HG03025 (cell line): ENCODE measurements at regions not wholly inside any gene's neighbourhood (a gene's known extent, or its start where the extent isn't known, plus 50 kb on each side); places are given as distances from the start of the nearest gene placed in this dataset.

ENCODE experiments used
- ATAC-seq: cut with Tn5 transposase; IDR thresholded peaks from one replicate; pipeline ENCODE4 v1.9.1; 2021; ENCODE audit warnings: mild to moderate bottlenecking, moderate library complexity; ENCODE audit not compliant: unreplicated experiment, low FRiP score

DNA sequence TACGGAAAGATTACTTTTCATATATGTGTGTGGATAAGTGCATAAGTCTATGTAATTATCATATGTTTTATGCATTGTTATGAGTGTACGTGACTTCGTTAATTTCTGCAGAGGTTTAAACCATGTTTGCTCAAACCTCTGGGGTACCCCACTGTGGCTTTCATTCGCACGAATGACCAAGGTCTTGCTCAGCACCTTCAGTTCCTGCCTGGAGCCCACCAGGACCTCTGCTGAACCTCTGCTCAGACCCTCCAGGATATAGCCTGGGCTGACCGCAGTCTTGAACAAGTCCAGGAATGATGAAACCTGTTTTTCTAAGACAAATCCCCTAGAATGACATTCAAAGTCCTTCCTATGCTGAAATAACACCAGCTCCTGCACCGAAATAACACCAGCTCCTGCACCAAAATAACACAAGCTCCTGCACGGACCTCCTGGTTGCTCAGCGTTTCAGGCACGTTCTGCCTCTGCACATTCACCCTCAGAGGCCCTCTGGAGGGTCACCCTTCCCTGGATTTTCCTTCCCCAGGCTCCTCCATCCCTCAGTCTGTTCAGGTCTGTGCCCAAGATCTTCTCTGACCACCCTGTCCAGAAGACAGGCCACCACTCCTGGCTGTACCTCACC is 99.7 kb upstream of the BOD1 start:
- ATAC-seq, result no peak

DNA sequence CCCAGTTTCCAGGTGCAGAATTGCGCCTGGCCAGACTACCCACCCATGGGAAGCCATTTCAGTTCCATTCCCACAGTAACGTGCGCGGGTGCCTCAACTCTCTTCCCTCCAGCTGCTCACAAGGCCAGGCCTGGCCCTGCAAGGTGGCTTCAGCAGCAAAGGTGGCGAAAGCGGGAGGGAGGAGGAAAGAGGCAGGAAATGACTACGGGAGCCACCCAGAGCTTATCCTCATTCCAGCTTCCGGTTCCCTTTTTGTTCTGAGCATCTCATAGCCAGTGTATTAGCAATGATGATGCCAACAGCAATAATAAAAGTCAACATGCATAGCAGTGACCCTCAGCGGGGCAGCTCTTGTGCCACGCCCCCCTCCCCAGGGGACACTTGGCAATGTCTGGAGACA is 101.5 kb upstream of the BOD1 start:
- no peak for ATAC-seq

DNA sequence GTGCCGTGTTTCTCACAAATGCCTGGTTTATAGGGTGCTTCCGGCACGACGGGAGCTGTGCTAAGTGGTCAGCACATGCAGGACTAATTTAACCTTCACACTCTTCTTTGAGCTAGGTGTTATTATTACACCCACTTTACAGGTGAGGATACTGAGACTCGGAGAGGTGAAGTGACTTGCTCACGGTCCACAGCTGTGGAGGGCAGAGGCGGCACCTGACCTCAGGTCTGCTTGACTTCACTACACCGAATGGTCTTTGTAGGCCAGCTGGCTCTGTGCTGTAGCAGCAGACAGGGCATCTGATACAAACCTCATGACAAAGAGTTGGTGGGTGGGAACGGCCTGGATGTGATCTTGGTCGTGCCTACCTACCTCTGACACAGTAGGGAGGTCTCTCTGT is 102.0 kb upstream of the BOD1 start:
- no peak for ATAC-seq

DNA sequence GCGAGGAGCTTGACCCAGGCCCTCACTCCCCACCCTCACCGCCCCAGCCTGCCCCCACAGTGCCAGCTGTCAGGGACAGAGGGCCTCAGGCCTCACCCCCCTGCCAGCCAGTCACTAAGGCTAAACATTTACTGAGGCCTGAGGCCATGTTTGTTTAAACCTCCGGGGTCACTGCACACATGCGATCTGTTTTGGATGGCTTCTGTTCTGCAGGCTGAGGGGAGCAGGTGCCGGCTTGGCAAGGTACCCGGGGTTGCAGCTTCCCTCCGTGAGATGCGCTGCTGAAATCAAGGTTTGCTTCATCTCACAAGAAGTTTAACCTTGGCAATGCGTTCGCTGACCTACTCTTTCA is 103.3 kb upstream of the BOD1 start:
- ATAC-seq, result no peak

DNA sequence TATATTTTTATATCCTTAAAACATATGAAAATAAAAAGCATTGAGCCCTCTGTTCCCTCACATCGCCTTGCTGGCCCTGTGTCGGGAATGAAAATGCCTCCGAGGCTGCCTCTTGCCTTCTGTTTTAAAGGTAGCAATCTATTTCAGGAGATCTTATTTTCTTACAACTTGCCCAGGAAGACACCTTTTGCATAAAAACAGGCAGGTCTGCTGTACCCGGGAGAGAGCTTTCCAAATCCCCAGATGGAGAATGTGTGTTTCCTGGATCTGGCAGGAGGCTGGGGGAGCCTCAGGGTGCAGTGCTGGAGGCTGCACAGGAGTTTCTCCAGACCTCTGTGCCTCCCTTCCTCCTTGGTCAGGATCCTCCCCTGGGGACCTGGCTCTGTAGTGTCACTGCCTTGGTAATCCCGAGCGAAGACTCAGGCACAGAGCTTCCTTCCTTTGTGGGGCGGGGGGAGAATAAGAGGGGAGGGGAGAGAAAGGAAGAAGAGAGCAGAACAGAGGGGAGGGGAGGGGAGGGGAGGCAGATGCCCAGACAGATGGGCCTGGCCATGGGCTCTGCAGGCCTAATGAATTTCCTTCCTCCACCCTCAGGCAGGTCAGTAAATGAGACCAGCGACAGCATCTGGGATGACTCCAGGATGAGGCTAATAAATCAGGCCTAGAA is 104.0 kb upstream of the BOD1 start:
- no peak for ATAC-seq

DNA sequence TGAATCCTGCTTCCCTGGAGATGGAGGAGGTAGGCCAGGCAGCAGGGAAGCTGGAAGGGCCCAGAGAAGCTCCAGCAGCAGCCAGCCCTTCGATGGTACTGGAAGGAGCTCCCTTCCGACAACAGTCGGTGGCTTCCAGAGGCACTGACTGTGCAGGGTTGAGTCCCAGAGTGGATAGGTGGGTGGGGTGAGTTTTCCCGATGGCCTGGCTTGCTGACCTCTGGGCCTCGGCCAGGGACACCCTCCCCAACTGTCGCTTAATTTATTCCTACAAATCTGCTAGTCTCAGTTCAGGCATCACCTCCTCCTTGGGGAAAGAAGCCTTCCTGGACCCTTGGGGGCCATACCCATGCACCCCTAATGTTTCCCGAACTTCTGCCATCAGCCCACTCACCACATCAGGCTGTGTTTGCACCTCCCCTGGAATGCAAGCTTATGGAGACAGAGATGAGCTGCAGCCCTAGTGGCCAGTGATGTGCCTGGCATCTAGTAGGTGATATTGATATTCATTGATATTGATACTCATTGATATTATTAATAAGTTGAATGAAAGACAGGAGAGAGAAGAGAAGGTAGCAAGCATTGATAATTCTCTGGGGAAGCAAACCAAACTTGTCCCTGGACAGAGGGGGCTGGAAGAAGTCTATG is 104.6 kb upstream of the BOD1 start:
- no peak for ATAC-seq

DNA sequence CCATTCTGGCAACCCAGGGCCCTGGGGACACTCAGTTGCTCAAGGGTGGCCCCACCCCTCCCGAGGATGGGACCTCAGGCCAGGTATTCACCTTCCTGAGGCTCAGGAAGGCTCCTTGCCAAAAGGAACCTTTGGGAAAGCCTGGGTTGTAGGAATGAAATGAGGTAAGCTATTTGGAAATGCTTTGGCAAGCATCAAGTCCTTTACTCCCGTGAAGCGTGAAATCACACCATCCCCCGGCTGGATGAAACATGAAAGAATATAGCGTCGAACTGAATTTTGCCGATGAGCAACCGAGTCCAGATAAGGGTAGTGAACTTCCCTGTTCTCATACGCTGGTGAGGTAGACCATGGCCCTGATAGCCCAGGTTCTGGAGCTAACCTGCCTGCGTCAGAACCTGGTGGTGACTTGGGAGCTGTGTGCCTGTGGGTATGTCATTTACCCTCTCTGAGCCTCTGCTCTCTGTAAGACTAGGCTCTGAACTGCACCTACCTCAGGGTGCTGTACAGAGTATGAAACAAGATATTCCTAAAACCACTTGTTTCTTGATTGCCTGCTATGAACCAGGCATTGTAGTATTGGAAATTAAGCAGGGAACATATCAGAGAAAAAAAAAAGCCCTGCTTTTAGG is 105.3 kb upstream of the BOD1 start:
- ATAC-seq, result no peak

DNA sequence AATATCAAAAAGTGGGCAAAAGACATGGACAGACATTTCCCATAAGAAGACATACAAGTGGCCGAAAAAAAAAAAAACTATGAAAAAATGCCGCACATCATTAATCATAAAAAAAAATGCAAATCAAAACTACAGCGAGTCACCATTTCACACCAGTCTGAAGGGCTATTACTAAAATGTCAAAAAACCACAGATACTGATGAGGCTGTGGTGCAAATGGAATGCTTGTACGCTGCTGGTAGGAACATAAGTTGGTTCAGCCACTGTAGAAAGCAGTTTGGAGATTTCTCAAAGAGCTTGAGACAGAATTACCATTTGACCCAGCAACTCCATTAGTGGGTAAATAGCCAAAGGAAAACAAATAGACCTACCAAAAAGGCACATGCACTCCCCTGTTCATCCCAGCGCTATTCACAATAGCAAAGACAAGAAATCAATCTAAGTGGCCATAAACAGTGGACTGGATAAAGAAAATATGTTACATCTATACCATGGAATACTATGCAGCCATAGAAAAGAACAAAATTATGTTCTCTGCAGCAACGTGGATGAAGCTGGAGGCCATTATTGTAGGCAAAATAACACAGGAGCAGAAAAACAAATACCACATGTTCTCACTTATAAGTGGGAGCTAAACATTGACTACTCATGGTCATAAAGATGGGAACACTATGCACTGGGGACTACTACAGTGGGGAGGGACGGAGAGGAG is 110.6 kb upstream of the BOD1 start:
- ATAC-seq, result no peak

DNA sequence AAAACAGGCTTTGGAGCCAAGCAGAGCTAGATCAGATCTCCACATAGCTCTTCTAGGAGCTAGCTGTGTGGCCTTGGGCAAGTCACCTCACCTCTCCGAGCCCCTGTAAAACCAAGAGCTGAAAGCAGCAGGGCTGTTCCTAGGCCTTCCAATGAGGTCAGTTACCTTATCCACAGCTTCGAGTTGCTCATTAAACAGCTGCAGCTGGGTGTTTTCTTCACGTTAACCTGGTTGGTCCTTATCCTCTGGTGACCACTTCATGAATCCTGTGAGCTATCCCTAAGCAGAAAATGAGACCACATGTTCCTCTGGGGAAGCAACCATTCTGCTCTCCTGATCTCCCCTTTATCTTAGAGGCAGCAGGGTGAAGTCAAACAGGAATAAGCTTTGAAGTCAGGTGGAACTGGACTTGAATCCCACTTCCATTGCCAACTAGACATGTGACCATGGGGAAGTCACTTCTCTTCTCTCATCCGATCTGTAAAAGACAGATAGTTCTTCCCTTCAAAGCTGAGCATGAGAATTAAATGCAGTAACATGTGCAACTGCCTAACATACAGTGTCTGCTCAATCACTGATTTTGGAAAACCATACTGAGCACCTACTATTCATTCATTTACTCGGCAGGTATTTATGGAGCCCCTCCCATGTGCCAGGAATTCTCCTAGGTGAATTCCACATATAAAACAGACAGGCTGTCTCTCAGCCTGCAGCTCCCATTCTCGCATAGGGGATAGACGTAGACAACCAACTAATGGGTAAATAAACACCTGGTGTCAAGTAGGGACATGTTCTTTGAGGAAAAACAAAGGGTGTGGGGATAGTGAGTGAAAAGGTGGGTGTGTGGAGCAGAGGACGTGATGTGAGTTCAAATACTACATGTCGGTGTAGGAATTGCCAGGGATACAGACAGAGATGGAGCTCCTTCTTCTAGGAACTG is 111.7 kb upstream of the BOD1 start:
- ATAC-seq, result no peak

DNA sequence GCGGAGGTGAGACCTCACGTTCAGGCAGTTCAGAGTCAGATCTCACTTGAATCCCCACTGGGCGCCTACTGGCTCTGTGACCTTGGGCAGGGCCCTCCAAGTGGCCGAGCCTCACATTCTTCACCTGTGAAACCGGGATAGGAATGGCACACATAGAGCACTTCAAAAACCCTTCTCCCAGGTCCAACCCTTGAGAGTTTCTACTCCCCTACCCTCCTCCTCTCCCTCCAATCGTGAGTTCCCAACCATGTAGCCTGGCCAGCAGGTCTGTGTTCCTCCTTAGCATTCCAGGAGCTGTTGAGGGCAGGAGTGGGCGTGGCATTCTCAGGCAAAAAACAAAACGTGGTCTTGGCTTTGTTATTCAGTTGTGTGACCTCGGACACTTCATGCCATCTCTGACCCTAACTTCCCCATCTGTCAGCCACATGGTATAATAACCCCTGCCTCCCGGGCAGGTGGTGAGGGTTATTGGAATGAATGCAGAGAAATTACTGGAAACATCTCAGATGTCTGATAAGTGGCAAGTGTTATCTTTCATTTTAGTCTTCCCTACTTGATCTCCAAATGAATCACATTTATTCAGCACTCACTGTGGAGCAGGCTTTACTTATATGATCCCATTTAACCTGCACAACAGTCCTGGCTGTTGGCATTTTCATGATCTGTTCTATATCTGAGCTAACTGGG is 112.8 kb upstream of the BOD1 start:
- ATAC-seq, result no peak

DNA sequence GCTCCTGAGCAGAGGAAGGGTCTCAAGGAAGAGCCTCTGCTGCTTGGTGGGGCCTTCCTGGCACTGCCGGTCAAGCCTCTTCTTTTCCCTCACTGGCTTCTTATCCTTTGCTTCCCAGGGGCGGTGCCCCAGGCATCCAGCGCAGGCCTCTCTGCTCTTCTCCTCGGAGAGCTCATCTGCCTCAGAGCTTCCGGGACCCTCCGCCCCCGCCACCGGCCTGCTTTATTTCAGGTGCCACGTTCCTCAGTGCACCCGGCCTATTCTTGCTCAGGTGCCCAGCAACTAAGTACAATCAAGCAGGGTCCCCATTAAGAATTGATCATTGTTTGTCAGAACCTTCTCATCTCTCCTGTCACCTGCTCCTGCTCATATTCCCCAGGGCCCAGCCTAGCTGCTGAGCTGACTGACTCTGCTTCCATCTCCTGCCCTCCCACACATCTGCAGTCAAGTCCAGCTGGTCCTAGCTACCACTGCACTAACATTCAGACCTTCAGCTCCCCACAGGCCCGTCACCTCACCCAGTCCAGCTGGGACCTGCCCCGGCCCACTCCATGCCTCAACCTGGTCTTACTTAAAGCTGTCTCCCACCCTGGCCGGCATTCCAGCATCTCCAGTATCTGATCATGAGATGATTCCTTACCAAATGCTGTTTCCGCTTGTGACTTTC is 114.3 kb upstream of the BOD1 start:
- ATAC-seq, result no peak

DNA sequence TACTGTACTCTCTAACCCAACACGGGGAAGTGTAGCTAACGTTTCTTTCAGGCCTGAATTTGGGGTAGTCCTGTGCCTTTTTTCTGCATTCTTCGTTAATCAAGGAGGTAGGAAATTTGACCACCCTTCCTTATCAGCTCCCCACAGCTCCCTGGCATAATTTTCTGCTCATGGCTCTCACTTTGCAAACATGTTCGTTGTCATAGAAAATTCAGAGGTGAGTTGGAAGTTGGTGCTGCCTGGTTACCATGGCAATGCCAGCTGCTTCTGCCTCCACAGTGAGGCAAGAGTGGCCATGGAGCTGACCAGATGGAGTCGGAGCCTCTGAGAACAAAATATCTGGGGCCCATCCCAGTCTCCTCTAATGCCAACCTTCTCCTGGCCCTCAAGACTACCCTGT is 116.6 kb upstream of the BOD1 start:
- ATAC-seq, result no peak

DNA sequence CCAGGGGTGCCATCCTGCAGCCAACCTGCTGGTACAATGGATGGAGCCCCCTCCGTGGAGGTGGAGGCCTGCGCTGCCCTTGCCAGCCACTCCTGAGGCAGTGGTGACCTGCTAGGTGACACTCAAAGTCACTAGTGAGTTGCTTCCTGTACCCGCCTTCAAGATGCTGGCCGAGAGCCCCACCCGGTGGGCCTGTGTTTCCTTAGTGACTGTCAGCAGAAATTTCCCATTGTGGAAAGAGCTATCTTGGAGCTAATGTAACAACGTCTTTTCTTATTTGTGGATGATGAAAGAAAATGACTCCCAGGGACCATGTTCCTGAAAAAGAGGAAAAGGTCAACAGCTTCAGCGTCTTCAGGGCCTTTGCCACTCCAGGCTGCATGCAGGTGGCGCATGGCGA is 117.0 kb upstream of the BOD1 start:
- no peak for ATAC-seq

DNA sequence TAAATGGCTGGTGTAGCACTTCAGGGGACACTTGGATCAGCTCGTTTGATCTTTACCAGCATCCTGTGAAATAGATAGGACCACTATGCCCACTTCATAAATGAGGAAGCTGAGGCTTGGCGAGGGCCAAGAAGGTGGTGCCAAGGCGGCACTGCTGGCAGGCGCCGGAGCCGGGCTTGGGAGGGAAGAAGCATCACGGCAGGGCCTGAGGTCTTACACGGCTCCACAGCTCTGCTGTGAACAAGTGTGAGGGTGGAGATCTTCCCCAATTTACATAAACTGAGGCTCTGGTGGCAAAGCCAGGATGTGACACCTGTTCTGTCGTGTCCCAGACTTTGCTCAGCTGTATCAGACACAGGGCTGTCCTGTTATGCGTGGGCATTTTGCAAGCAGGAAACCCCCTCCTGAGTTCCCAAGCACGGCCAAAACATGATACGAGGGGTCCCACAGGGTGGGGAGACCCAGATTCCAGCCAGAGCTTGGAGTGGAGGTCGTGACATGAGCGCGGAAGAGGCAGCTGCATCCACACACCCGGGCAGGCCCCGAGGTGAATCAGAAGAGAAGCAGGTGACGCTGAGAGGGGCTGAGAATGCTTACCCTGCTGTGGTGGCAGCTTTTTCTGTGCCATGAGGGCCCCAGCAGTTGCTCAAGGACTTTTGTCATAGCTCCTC is 117.5 kb upstream of the BOD1 start:
- peak; percentile 59 for ATAC-seq

DNA sequence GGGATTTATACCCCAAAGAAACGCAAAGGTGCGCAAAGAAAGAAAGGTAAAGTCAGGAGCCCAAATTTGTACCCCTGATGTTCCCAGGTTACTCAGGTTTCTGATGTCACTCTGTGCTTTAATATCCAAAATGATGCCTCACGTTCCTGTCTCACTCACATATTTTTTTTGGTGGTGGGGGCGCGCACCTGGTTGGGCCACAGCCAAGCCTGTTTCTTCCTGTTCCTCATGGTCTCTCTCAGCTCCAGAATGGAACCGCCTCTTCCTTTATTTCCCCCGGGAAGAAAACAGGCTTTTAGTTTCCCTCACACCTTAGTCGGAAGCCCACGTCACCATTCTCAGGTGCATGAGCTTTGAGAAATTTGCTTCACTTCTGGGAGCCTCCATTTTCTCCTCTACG is 118.3 kb upstream of the BOD1 start:
- ATAC-seq, result no peak

DNA sequence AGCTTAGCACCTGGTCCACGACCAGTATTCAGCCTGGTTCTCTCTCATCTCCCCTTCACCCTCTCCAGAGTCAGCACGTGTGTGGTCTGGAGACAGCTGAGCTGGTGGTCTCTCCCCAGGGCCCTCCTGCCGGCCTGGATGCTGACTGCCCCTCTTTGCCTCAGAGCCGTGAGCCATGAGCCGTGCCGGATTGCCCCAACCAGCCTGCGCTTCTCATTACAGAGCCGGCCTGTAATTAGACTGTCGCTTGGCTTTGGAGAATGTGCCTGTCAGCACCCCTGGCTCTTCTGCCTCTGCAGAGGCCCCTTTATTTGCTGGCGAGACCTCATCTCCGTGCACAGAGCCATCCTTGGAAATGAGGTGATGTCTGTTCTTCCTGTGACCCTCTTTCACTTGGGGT is 118.7 kb upstream of the BOD1 start:
- ATAC-seq, result no peak

DNA sequence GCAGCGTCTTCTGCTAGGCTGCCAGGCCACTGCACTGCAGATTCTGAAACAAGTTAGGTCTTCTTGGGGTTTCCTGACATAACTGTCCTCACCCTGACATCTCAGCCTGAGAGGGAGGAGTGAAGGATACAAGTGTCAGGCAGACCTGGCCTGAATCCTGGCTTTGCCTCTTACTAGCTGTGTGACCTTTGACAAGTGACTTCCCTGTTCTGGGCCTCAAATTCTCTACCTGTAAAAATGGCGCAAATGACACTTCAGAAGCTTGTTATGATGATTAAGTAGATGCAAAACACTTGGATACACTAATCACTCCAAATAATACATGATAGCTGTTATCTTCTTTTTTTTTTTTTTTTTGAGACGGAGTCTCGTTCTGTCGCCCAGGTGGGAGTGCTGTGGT is 119.2 kb upstream of the BOD1 start:
- no peak for ATAC-seq

DNA sequence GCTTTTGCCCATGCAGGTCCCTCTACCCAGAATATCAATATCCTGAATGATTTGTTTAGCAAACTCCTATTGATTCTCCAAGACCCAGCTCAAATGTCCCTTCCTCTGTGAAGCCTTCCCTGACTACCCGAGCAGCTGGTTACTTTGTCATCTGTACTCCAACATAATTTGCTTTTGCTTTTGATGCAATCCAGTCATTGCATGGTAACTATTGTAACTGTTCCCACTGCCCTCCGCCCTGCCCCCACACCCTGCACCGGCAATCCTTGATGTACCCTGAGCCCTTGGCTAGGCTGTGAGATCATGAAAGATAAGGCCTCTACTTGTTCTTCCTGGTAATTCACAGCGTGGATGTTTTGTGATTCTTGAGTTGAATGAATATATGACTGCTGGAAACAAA is 119.9 kb upstream of the BOD1 start:
- ATAC-seq, result no peak
